ENCODE measurements at regions not wholly inside any gene's neighbourhood (a gene's known extent, or its start where the extent isn't known, plus 50 kb on each side); places are given as distances from the start of the nearest gene placed in this dataset.

- no peak overlapping the region for H3K4ac ChIP-seq (ENCODE audit: low read depth, low read length)
- TF ChIP-seq RCOR1 (IDR thresholded peaks at IDR 0.05; ENCODE audit: insufficient replicate concordance, low read length) (no peak), MXI1 (IDR thresholded peaks at IDR 0.05; ENCODE audit: borderline replicate concordance, low read depth, low read length) (no peak), NFE2L2 (IDR thresholded peaks at IDR 0.05; ENCODE audit: low read depth, low read length) (no peak), POLR2A (IDR thresholded peaks at IDR 0.05; ENCODE audit: low read depth, low read length) (no peak), MAFK (IDR thresholded peaks at IDR 0.05; ENCODE audit: low read depth, low read length) (no peak), RAD21 (IDR thresholded peaks at IDR 0.05; ENCODE audit: low read length) (no peak), FOS (IDR thresholded peaks at IDR 0.05; ENCODE audit: low read depth, low read length) (no peak), BHLHE40 (IDR thresholded peaks at IDR 0.05; ENCODE audit: low read depth, low read length) (no peak), ELK1 (IDR thresholded peaks at IDR 0.05; ENCODE audit: borderline replicate concordance, low read depth, low read length) (no peak), CHD1 (IDR thresholded peaks at IDR 0.05; ENCODE audit: low read depth, low read length) (no peak), SMC3 (IDR thresholded peaks at IDR 0.05; ENCODE audit: low read depth, low read length) (no peak), USF2 (IDR thresholded peaks at IDR 0.05; ENCODE audit: low read depth, low read length) (no peak), CTCF (conservative IDR thresholded peaks at IDR 0.05; ENCODE audit: low read depth, low read length) (no peak), CEBPB (IDR thresholded peaks at IDR 0.05; ENCODE audit: low read depth, low read length) (no peak), MAZ (IDR thresholded peaks at IDR 0.05; ENCODE audit: borderline replicate concordance, low read depth, low read length) (no peak), RFX5 (IDR thresholded peaks at IDR 0.05; ENCODE audit: low read depth, low read length) (no peak)
- H3K9ac ChIP-seq (ENCODE audit: low read depth, low read length), result no peak overlapping the region
- ATAC-seq (ENCODE audit: low read depth) (no peak), DNase-seq (no peak)
- no peaks in the 10 kb centered on the region for H3K79me1 ChIP-seq (ENCODE audit: low read depth in 1 of 2, low read length in 2 of 2)
- H4K20me1 ChIP-seq (ENCODE audit: insufficient read depth, low read length), result no peaks in the 10 kb centered on the region
- H3K27me3 ChIP-seq (ENCODE audit: control insufficient read depth, insufficient read depth, low read length), result no peaks in the 10 kb centered on the region
- dilution Hi-C loops (cut with HindIII; ENCODE audit: low sequenced_read_pairs, unreplicated experiment), result no loop called here
- ChIA-PET CTCF (no interaction called here), POLR2A (ENCODE audit: unreplicated experiment) (no interaction called here)
- H2AK5ac ChIP-seq (ENCODE audit: low read depth, low read length), result no peak overlapping the region
- H2BK120ac ChIP-seq (ENCODE audit: low read depth, low read length), result no peak overlapping the region
- no peak overlapping the region for H2BK15ac ChIP-seq (ENCODE audit: low read depth, low read length)
- H2AK9ac ChIP-seq (replicated peaks; ENCODE audit: low read depth, low read length, poor library complexity), result no peak overlapping the region
- no peak overlapping the region for H3K14ac ChIP-seq (replicated peaks; ENCODE audit: low read depth, low read length)
- peaks cover 6% of the 10 kb centered on the region for H3K9me3 ChIP-seq (ENCODE audit: control insufficient read depth, insufficient read depth, low read length)
- intact Hi-C loops (cut with micrococcal nuclease), result no loop called here
- H3K36me3 ChIP-seq (ENCODE audit: control insufficient read depth, insufficient read depth, low read length), result no peaks in the 10 kb centered on the region
- no peak overlapping the region for H2BK5ac ChIP-seq (ENCODE audit: low read depth, low read length, poor library complexity, severe bottlenecking)
- no peak overlapping the region for H4K91ac ChIP-seq (ENCODE audit: insufficient read depth, low read depth, low read length)
- H3K9me1 ChIP-seq (ENCODE audit: insufficient read depth, low read length), result no peaks in the 10 kb centered on the region
- in situ Hi-C loops (cut with MboI; ENCODE audit: low sequenced_read_pairs), result no loop called here
- BruUV-seq (replicated peaks), result no TSS peak
- H4K5ac ChIP-seq (ENCODE audit: low read depth, low read length), result no peak overlapping the region
- no peak overlapping the region for H3K18ac ChIP-seq (ENCODE audit: low read depth, low read length)
- no peak overlapping the region for H2BK20ac ChIP-seq (ENCODE audit: low read depth, low read length)
- H3K27ac ChIP-seq (ENCODE audit: insufficient read depth, low read length), result no peak overlapping the region
- no peak overlapping the region for H2AFZ ChIP-seq (replicated peaks; ENCODE audit: low read length, poor library complexity)
- H4K8ac ChIP-seq (ENCODE audit: low read depth in 2 of 2, low read length in 2 of 2), result no peak overlapping the region
- no peak overlapping the region for H3K4me2 ChIP-seq (ENCODE audit: low read depth, low read length)
- H3K4me3 ChIP-seq (ENCODE audit: insufficient read depth, low read depth, low read length), result no peak overlapping the region
- no peak overlapping the region for H3K23ac ChIP-seq (ENCODE audit: low read depth, low read length)
- no peaks in the 10 kb centered on the region for H3K4me1 ChIP-seq (ENCODE audit: control insufficient read depth, insufficient read depth, low read length)
- H3K56ac ChIP-seq (ENCODE audit: extremely low read depth, insufficient read depth, low read length), result no peak overlapping the region
- no CpG with 5 or more reads among the region's 2 CpGs for whole genome bisulfite sequencing, 2 experiments (ENCODE audit: extremely low coverage in 2 of 2, insufficient read length in 1 of 2)
Measured at GRCh38 chr12:30396576-30396975, 299.1 kb downstream of the IPO8 start.
